GM18505 (cell line): ENCODE measurements at regions not wholly inside any gene's neighbourhood (a gene's known extent, or its start where the extent isn't known, plus 50 kb on each side); places are given as distances from the start of the nearest gene placed in this dataset.

ENCODE experiments used
- ATAC-seq: cut with Tn5 transposase; IDR thresholded peaks from one replicate; pipeline ENCODE4 v1.9.1; 2021; ENCODE audit not compliant: unreplicated experiment
- POLR2A ChIP-seq: IDR thresholded peaks from 4 replicates; pipeline ENCODE4 v1.6.1; 2011; ENCODE audit warnings: borderline replicate concordance; ENCODE audit not compliant: insufficient read depth, insufficient read length; ENCODE audit errors: extremely low read depth

GRCh38 chr15:31268911-31269784 lies 57.5 kb upstream of the KLF13 start:
- no peak for TF ChIP-seq POLR2A
- no peak for ATAC-seq

GRCh38 chr15:31269816-31270575 lies 56.6 kb upstream of the KLF13 start:
- no peak for ATAC-seq
- TF ChIP-seq POLR2A = no peak

GRCh38 chr15:31270767-31271166 lies 55.9 kb upstream of the KLF13 start:
- TF ChIP-seq POLR2A = no peak
- ATAC-seq = no peak

- TF ChIP-seq POLR2A = no peak
- no peak for ATAC-seq
Observed at GRCh38 chr15:31271224-31271635, 55.4 kb upstream of the KLF13 start.

- no peak for TF ChIP-seq POLR2A
- ATAC-seq = no peak
Observed at GRCh38 chr15:31271711-31272557, 54.7 kb upstream of the KLF13 start.

GRCh38 chr15:31272558-31273257 lies 53.9 kb upstream of the KLF13 start:
- no peak for ATAC-seq
- TF ChIP-seq POLR2A = no peak

GRCh38 chr15:31273258-31273941 lies 53.2 kb upstream of the KLF13 start:
- TF ChIP-seq POLR2A = no peak
- no peak for ATAC-seq

GRCh38 chr15:31274496-31275330 lies 51.9 kb upstream of the KLF13 start:
- no peak for ATAC-seq

GRCh38 chr15:31275331-31276262 lies 51.0 kb upstream of the KLF13 start:
- no peak for TF ChIP-seq POLR2A
- no peak for ATAC-seq

More at GRCh38 chr15:31274496-31275330, 51.9 kb upstream of the KLF13 start:
- TF ChIP-seq POLR2A = no peak

GRCh38 chr15:31276596-31277298 lies 49.9 kb upstream of the KLF13 start:
- no peak for ATAC-seq
- no peak for TF ChIP-seq POLR2A
